HG03025 (cell line): ENCODE measurements at regions not wholly inside any gene's neighbourhood (a gene's known extent, or its start where the extent isn't known, plus 50 kb on each side); places are given as distances from the start of the nearest gene placed in this dataset.
"Not testable (repeated sequence)": the region's sequence is repeated elsewhere in the genome, so short reads cannot be mapped to it uniquely, and the experiment has no call there.

Experiments used
- ATAC-seq: cut with Tn5 transposase; IDR thresholded peaks from one replicate; pipeline ENCODE4 v1.9.1; 2021; ENCODE audit warnings: mild to moderate bottlenecking, moderate library complexity; ENCODE audit not compliant: unreplicated experiment, low FRiP score

GRCh38 chr5:153939101-153939500 lies 99.6 kb downstream of the FAM114A2 start:
- no peak for ATAC-seq

GRCh38 chr5:153938191-153938842 lies 100.4 kb downstream of the FAM114A2 start:
- no peak for ATAC-seq

- ATAC-seq, result no peak
Measured at GRCh38 chr5:153937661-153938060, 101.0 kb downstream of the FAM114A2 start.

GRCh38 chr5:153935151-153935550 lies 103.6 kb downstream of the FAM114A2 start:
- not testable (repeated sequence) for ATAC-seq

- no peak for ATAC-seq
Measured at GRCh38 chr5:153926201-153926600, 112.5 kb downstream of the FAM114A2 start.

- ATAC-seq, result no peak
Measured at GRCh38 chr5:153919161-153919560, 119.5 kb downstream of the FAM114A2 start.

- ATAC-seq, result no peak
Measured at GRCh38 chr5:153907170-153907775, 131.4 kb downstream of the FAM114A2 start.

GRCh38 chr5:153905219-153905618 lies 133.5 kb downstream of the FAM114A2 start:
- no peak for ATAC-seq

- no peak for ATAC-seq
Measured at GRCh38 chr5:153903321-153903720, 135.4 kb downstream of the FAM114A2 start.

- ATAC-seq, result no peak
Measured at GRCh38 chr5:153902016-153902415, 136.7 kb downstream of the FAM114A2 start.

GRCh38 chr5:153901449-153901848 lies 137.3 kb downstream of the FAM114A2 start:
- ATAC-seq, result no peak

GRCh38 chr5:153900703-153901395 lies 137.9 kb downstream of the FAM114A2 start:
- no peak for ATAC-seq

- no peak for ATAC-seq
Measured at GRCh38 chr5:153899746-153900145, 139.0 kb downstream of the FAM114A2 start.

GRCh38 chr5:153896701-153897100 lies 142.0 kb downstream of the FAM114A2 start:
- peak; percentile 96 for ATAC-seq

- peak; percentile 4 for ATAC-seq
Measured at GRCh38 chr5:153896117-153896516, 142.6 kb downstream of the FAM114A2 start.

- no peak for ATAC-seq
Measured at GRCh38 chr5:153895266-153895665, 143.4 kb downstream of the FAM114A2 start.

GRCh38 chr5:153893817-153894216 lies 144.9 kb downstream of the FAM114A2 start:
- ATAC-seq, result no peak

- no peak for ATAC-seq
Measured at GRCh38 chr5:153891394-153891793, 147.3 kb downstream of the FAM114A2 start.

- ATAC-seq, result no peak
Measured at GRCh38 chr5:153888781-153889180, 149.9 kb downstream of the FAM114A2 start.

- no peak for ATAC-seq
Measured at GRCh38 chr5:153885141-153885540, 153.6 kb downstream of the FAM114A2 start.

GRCh38 chr5:153884612-153884957 lies 154.1 kb downstream of the FAM114A2 start:
- no peak for ATAC-seq
